ENCODE measurements at regions not wholly inside any gene's neighbourhood (a gene's known extent, or its start where the extent isn't known, plus 50 kb on each side); places are given as distances from the start of the nearest gene placed in this dataset.

DNA sequence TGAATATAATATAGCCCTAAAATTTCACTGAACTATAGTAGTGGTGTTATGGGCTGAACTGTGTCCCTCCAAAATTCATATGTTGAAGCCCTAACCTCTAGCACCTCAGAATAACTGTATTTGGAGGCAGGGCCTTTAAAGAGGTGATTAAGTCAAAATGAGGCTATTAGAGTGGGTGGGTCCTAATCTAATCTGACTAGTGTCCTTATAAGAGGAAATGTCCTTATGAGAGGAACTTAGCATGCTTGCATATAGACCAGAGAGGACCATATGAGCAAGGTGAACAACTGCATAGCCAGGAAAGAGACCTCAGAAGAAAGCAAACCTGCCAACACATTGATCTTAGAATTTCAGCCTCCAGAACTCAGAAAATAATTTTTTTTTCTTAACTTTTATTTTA lies 238.4 kb downstream of the ZEB2 start:
- TF ChIP-seq, protein P1, sequence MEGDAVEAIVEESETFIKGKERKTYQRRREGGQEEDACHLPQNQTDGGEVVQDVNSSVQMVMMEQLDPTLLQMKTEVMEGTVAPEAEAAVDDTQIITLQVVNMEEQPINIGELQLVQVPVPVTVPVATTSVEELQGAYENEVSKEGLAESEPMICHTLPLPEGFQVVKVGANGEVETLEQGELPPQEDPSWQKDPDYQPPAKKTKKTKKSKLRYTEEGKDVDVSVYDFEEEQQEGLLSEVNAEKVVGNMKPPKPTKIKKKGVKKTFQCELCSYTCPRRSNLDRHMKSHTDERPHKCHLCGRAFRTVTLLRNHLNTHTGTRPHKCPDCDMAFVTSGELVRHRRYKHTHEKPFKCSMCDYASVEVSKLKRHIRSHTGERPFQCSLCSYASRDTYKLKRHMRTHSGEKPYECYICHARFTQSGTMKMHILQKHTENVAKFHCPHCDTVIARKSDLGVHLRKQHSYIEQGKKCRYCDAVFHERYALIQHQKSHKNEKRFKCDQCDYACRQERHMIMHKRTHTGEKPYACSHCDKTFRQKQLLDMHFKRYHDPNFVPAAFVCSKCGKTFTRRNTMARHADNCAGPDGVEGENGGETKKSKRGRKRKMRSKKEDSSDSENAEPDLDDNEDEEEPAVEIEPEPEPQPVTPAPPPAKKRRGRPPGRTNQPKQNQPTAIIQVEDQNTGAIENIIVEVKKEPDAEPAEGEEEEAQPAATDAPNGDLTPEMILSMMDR (conservative IDR thresholded peaks at IDR 0.05), result no peak
- no peak overlapping the region for H3K27ac ChIP-seq

DNA sequence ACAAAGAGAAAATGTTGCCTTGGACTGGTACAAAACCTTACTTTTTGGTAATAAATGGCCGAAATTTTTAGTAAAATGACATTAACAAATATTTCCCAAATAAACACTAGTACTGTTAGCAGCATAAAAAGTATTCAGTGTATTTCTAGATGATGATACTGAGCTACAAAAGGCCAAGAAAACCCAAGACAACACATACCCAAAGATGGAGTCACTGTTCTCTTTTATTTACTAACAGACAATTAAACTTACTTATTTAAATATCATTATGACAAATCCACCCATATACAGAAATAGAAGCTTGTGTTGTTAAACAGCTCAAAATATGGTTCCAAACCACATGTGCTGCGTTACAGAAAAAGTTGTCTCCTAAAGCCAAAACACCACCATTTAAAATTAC lies 239.9 kb downstream of the ZEB2 start:
- H3K27ac ChIP-seq, result no peak overlapping the region
- TF ChIP-seq ZFX (IDR thresholded peaks at IDR 0.05), result no peak
- TF ChIP-seq, protein P1 (conservative IDR thresholded peaks at IDR 0.05), result no peak

DNA sequence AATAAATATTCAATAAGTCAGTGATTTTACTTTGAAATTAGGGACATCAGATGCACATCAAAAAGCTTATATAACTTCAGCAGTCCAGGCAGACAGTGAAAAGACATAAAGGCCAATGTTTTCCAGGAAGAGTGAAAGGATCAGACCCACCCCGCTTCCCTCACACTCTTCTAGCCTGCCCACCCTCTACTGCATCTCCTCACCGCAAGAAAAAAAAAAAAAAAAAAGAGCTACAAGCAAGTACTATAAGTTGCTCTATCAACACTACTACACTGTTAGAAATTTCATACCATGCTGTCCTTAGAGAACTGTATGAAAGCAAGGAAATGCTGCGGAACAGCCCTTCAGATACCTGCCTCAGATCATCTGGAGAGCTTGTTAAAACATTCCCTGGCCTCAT lies 240.8 kb downstream of the ZEB2 start:
- no peak overlapping the region for H3K27ac ChIP-seq
- TF ChIP-seq ZFX (IDR thresholded peaks at IDR 0.05), result no peak
- TF ChIP-seq, protein P1 (conservative IDR thresholded peaks at IDR 0.05), result no peak

DNA sequence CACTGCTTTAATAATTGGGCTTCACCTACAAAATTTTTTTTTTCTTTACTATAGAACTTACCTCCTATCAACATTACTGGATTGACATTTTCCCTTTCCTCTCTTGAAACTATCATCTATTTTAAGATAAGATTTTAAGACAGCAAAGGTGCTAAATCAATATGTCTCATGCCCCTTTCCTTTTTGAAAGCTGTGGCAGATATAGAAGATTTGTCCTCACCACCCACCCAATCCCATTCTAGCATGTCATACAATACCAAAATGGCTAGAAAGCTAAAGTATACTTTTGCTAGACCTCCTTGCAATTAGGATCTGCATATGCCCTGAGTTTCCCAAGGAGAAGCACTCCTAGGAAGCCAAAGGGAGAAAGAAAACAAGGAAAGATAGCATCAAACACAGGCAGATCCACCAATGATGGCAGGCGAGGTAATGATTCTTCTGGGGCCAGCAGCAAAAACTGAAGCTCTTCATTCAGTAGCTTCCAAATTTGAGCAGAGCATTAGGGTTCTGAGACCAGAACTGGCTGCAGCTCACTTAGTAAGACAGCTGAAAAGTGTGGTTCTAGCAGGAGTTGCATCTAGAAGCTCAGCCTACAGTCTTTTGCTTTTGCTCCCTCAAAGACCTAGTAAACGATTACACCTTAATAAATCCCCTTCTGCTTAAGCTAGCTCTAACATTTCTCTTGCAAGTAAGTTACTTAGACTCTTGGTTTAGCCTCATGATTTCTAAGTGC lies 242.1 kb downstream of the ZEB2 start:
- H3K27ac ChIP-seq, result no peak overlapping the region
- TF ChIP-seq ZFX (IDR thresholded peaks at IDR 0.05), result no peak
- TF ChIP-seq, protein P1 (conservative IDR thresholded peaks at IDR 0.05), result no peak

GRCh38 chr2:144275340-144275739 lies 244.6 kb downstream of the ZEB2 start:
- H3K27ac ChIP-seq, result no peak overlapping the region
- TF ChIP-seq ZFX (IDR thresholded peaks at IDR 0.05), result no peak
- TF ChIP-seq, protein P1 (conservative IDR thresholded peaks at IDR 0.05), result no peak

DNA sequence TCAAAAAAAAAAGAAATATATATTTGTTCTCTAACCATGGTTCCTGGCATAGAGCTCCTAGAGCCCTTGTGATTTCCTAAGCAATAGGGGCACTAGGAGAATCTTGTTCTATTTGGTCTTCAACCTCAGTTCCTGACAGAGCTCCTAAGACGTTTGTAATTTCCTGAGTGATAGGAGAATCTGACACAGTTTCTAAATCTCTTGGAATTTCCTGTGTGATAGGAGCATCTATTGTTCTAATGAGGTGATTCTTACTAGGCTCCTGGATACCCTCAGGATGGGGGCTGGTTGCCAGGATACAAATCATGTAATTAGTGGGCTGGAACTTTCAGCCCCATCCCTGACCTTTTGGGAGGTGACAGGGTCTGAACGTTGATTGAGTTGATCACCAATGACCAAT lies 245.8 kb downstream of the ZEB2 start:
- TF ChIP-seq, protein P1 (conservative IDR thresholded peaks at IDR 0.05), result no peak
- no peak for TF ChIP-seq ZFX (IDR thresholded peaks at IDR 0.05)
- H3K27ac ChIP-seq, result no peak overlapping the region

DNA sequence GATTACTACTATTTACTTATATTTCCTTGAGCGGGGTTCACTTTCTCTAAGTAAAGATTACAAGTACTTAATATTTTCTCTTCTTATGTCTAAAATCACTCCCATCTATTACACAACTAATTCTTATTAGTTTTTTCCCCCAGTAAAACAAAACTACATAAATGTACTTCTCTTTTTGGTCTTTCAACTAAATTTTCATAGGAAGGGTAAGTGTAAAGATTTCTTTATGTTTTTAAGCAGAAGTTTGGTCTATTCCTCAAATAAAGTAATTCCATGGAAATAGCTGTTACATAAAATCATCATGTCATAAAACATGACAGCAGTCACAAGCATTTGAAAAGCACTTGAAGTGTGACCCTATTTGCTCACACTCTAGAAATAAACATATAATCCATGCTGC lies 249.0 kb downstream of the ZEB2 start:
- H3K27ac ChIP-seq, result no peak overlapping the region
- no peak for TF ChIP-seq ZFX (IDR thresholded peaks at IDR 0.05)
- TF ChIP-seq, protein P1 (conservative IDR thresholded peaks at IDR 0.05), result no peak

Data from C4-2B (cell line).